HG03108 (cell line): ENCODE measurements at regions not wholly inside any gene's neighbourhood (a gene's known extent, or its start where the extent isn't known, plus 50 kb on each side); places are given as distances from the start of the nearest gene placed in this dataset.

Experiments
- ATAC-seq: cut with Tn5 transposase; IDR thresholded peaks from one replicate; pipeline ENCODE4 v1.9.1; 2021; ENCODE audit warnings: moderate library complexity; ENCODE audit not compliant: unreplicated experiment

DNA sequence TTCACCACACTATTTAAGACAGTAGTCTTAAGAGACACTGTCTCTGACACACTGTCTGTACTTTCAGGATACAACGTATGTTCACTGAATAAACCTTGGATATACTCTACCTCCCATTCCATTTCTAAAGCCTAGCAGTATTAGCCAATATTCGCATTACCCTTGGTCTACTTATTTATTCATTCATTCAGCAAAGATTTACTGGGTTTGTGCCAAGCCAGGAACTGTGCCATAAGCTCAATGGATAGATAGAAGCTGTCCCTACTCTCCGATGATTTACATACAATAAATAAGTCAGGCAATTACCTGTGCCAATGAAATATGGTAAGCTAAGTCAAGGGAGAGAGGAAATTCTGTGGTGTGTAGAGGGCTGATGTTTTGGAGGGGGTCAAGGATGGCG, 195.2 kb upstream of the RAB4A start:
- ATAC-seq = no peak

DNA sequence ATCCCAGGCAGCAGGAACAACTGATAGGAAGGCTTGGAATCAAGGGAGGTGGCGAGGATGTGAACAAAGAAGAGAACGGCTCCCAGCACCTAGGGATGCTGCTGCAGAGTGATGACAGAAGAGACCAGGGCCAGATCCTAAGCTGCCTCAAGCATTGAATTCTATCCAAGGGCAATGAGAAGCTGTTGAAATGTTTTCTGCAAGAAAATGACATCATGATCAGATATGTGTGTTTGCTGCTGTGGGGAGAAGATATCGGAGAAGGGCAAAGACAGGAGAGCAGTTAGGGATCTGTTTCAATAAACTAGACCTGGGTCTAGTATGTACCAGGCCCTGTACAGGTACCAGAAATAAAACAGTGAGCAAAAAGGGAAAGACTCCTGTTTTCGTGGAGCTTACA, 194.7 kb upstream of the RAB4A start:
- ATAC-seq = no peak

DNA sequence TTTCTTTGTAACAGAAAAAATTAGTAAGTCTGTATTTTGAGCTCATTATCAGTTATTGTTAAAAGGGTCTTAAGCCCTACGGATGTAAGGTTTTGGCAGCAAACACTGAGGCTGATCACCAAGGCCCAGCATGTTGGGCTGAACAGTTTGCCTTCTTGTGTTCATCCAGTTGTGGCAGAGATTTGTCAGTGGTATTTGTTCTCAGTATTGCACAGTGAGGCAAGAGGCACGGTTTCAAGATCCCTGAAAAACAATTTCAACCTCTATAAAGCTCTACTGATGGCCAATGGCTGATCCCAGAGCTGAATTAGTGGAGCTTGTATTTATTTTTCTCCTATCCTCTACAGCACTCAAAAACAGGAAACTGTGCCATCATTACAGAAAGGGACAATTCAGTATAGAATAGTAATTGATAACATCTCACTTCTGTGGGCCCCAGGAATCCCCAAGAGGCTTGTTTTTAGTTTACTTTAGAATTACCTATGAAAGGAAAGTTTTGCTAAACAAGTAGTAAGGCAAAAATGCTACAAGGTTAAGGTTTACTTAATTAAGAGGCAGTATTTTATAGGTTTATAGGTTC, 191.8 kb upstream of the RAB4A start:
- ATAC-seq = no peak

DNA sequence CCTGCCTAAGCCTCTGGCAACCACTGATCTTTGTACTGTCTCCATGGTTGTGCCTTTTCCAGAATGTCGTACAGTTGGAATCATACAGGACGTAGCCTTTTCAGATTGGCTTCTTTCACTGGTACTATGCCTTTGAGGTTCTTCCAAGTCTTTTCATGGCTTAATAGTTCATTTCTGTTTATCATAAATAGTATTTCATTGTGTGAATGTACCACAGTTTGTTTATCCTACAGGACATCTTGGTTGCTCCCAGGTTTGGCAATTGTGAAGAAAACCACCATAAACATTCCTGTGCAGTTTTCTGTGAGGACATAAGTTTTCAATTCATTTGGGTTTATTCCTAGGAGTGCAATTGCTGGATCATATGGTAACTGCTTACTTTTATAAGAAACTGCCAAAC, 190.6 kb upstream of the RAB4A start:
- no peak for ATAC-seq

DNA sequence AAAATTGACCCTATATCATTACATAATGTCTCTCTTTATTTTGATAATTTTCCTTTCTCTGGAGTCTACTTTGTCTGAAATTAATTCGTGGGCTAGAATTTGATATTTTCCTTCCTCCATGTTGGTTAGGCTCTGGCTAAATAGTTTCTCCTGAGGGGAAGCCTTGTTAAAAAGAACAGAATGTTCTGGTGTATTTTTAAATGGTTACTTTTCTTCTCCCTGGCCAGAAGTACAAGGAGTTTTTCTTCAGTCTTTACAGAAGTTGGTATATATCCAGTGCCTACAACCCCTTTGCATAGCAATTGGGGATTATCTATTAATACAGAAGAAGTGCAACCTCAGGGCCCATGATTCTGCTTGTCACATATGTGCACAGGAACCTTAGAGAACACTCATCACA, 185.6 kb upstream of the RAB4A start:
- no peak for ATAC-seq

DNA sequence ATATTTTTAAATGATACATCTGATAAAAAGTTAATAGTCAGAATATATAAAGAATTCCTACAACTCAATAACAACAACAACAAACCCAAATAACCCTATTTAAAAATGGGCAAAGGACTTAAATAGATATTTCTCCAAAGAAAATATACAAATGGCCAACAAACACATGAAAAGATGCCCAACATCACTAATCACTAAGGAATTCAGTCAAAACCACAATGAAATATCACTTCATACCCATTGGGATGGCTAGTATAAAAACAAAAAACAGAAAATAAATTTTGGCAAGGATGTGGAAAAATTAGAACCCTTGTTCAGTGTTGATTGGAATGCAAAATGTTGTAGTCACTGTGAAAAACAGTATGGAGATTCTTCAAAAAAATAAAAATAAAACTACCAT, 184.8 kb upstream of the RAB4A start:
- no peak for ATAC-seq

DNA sequence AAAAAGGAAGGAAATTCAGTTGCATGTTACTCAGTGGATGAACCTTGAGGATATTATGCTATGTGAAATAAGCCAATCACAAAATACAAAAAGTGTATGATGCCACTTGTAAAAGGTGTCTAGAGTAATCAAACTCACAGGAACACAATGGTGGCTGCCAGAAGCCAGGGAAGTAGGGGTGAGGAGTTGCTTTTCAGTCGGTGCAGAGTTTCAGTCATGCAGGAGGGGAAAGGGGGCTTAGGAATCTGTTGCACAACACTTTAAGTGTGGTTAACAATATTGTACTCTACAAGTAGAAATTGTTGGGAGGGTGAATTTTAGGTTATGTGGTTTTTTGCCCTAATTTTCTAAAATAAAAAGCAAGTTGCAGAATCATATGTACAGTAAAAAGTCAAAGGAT, 184.2 kb upstream of the RAB4A start:
- no peak for ATAC-seq

DNA sequence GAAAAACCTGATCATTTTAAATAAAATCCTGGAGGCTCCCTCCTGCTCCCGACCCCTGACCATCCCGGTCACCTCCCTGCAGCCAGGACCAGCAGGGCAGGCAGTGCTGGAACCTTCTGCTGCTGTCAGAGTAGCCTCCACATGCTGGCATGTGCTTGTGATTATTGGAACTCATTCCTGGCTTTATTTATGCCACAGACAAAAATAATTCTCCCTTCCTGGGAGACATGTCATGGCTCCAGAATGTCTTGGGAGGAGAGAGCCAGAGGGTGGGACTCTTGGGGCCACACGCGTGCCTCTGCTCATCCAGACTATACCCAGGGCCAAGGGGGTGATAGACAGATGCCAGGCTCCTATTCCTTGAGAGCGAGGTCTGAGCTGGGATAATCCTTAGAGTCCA, 183.6 kb upstream of the RAB4A start:
- no peak for ATAC-seq

DNA sequence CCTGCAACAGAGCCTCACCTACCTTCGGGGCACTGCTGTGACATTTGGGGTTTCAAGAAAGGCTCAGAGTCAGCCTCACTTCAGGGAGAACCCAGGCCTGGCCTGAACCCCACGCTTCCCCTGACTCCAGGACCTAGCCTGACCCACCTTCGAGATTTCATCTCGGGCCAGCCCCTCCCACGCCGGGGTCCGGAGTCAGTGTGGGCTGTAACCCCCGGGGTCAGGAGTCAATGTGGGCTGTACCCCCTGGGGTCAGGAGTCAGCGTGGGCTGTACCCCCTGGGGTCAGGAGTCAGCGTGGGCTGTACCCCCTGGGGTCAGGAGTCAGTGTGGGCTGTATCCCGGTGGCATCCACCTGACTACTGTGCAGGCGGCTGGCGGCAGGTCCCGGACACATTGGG, 183.0 kb upstream of the RAB4A start:
- no peak for ATAC-seq

DNA sequence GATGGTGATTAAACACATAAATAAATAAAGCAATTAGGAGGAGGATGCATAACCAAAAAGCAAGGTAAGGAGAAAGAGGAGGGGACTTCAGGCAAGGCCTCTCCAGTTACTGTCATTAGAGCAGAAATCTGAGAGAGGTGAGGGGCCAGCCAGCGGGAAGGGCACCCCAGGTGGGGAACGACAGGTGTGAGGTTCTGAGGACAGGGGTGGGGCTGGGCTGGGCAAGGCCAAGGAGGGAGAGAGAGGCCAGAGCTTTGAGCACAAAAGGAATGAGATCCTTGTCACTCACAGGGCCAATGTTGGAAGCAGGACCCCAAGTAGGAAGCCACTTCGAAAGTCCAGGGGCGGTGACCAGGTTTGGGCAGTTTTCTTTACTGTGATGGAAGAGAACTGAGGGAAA, 182.2 kb upstream of the RAB4A start:
- ATAC-seq = no peak

DNA sequence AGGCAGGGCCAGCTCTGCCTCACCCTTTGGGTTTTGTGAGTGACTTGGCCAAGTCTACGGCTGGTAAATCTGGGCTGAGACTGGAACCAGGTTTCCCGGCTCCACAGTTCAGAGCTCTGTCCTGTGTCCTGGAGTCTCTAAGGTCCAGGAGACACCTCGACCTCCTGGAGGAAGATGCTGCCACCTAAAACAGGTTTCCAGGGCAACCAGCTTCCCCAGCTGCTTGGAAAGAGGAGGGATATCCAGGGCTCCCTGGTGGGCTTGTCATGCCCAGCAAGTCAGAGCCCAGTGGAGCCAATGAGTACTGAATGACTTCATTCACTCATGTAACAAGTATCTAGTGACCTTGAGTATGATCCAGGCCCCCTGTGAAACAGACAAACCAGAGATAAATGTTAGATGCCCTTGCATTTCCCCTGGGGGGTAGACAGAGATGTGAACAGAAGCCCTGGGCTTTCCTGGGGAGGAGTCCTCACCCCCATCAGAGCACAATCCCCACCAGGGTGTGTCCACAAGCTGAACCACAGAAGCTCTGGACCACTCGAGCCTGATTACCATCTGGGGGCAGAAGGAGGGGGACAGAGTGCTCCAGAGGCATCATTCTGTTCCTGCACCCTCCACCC, 181.2 kb upstream of the RAB4A start:
- ATAC-seq = no peak

DNA sequence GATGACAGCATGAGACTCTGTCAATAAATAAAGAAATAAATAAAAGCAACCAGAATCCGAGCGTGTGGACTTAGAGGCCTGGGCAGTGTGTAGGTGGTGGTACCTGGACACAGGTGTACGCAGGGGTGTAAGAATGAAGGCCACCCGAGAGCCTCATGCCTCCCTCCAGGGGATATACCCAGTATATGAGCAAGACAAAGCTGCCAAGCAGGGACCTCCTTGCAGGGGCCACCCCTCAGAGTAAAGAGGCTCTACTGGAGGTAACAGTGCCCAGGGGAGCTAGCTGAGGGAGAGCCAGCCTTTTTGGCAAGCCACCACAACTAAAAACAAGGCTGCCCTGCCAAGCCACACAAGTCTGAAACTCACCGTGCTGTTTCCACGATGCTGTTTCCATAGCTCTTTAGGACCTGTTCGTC, 179.2 kb upstream of the RAB4A start:
- no peak for ATAC-seq

DNA sequence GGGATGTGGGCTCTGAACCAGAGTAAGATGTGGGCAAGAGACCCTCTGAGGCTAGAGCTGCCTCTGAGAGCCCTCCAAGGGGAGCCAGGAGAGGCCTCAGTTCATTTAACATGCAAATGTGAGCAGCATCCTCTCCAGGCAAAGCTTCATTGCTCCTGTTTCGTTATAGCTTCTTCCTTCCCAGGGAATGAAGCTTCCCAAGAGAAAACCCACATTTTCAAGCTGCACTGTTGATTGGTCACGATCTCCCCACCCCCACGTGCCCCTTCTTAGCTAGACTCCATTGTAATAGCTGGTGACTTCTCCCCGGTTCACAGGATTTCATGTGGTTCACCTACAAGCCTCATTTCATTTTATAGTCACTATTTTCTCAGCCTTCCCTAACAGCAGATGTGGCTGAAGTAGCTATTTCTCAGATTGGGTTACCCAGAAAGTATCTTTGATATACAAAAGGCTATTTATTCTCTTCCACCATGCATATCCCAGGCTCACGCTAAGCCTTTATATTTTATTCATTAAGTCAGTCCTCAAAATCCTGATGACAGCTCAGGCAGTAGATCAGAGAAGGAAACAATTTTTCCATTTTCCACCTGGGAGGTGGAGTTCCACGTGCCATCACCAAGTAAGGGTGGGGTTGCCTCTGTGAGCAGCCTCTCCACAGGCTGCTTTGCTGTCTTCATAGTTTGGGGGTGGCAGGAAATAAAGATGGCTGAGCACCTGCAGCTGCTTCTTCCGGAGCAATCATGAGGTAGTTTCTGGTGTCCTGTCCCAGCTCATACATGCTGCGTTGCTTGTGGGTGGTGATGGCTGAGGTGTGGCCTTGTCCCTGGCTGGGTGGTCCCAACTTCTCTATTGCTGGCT, 178.3 kb upstream of the RAB4A start:
- no peak for ATAC-seq

DNA sequence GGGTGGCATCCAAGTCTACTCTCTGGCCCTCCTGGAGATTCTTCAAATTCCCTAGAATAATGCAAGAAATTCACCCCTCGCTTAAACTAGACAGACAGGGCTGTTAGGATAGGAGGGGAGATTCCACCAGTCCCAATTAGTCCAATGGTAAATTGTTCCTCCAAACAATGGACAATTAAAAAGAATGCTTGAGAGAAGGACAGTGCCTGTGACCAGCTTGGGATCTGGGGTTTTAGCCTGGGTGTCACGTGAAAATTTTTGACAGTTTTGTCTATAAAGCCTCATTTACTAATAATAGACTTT, 177.7 kb upstream of the RAB4A start:
- ATAC-seq = no peak

DNA sequence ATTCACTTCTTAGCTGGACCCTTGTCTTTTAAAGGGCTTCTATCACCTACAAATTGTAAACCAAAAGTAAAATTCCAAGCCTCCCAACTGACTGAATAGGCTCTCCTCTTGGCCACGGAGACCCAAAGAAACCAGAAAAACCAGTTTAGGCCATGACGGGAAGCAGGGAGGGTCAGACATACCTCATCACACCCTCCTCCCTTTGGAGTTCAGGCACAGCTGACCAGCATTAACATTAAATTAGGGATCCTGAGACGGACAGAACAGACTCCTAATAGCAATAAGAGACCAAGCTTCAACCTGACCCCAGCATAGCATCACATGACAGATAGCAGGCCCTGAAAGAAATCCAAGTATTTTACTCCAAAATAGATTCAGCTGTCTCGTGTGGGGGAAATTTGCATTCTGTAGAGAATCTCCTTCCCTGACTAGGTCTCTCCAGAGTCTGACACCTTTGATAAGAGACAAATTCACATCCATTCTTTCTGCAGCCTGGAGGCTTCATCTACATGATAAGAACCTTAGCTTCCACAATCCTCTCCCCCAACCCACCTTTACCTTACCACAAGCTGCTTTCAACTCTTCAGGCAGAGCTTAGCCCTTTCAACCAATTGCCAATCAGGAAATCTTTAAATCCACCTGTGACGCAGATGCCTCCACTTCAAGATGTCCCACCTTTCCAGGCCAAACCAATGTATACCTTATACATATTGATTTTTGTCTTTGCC, 177.1 kb upstream of the RAB4A start:
- ATAC-seq = no peak

DNA sequence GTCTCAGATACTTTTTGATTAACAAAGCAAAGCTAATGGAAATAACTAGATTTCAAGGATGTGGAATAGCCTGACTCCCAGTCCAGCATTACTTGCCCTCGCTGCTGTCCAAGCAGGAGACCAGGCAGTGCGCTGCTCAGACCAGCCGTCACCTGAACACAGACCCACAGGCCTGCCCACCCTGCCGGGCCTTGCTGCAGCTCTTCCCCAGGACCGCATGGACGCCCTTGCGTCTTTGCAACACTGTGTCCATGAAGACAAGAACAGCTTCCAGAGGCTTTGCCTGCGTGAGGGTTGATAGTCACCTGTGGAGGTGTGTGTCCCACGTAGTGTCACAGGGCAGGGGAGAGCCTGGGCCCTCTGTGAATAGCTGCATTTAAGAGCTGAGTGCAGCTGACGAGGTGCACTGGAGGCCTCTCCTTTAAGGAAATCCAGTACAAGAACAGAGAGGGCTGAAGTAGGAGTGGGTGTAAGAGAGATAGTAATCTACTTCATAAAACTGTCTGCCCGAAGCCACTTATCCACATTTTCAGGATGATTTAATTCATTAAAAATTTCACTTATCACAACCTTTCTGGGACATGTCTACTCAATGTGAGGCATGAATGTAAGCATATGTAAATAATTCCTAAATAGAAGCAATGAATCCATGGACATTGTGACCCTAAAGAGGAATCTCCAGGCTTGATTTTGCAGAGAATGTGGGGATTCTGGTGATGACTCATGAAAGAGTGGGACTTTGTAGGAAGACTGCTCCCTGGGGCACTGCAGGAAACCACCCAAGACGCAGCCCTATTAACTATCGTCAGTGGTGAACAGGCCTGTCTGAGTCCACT, 176.2 kb upstream of the RAB4A start:
- ATAC-seq = no peak

DNA sequence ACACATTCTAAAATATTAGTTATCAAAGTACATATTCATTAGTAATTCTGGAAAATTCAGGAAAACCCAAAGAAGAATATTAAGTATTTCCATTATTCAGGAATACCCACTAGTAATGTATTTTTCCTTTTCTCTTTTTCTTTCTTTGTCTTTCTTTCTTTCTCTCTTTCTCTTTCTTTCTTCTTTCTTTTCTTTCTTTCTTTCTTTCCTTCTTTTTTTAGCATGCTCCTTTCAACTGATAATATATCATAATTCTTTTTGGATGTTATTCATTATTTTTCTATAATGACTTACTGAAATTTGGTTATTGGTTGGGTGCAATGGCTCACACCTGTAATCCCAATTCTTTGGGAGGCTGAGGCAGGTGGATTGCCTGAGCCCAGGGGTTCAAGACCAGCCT, 175.6 kb upstream of the RAB4A start:
- no peak for ATAC-seq

DNA sequence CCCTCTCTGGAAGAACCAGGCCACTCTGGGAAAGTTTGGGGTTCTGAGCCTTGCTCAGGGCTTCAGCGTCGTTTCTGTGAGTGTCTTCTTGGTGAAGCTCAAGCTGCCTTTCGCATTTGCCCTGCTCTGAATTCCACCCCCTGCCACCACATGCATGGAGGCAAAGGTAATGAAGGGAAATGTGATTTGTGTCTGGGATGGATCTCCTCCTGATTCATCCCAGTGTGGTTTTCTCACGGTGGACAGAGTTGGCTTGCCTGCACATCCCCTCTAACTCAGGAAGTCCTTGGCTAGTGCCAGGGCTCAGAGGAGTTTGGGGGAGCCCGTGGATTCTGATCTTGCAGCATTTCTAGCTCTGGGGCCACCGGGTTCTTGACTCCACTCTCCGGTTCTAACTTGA, 173.6 kb upstream of the RAB4A start:
- ATAC-seq = no peak

DNA sequence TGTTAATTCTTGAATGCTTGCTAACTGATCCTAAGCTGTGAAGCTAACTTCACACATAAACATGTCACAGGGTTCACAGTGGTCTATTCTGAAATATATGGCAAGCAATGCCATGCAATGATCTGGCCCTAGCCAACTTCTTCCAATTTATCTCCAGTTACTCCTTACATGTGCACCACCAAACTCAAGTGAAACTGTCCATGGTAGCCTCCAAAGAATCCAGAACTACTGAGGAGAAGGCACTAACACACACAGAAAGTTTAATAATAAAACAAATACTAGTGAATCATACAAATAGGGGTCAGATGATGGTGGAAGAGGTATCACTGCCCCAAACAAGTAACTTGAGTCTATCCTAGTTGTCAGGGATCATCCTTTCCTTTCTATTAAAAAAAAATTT, 172.6 kb upstream of the RAB4A start:
- no peak for ATAC-seq

DNA sequence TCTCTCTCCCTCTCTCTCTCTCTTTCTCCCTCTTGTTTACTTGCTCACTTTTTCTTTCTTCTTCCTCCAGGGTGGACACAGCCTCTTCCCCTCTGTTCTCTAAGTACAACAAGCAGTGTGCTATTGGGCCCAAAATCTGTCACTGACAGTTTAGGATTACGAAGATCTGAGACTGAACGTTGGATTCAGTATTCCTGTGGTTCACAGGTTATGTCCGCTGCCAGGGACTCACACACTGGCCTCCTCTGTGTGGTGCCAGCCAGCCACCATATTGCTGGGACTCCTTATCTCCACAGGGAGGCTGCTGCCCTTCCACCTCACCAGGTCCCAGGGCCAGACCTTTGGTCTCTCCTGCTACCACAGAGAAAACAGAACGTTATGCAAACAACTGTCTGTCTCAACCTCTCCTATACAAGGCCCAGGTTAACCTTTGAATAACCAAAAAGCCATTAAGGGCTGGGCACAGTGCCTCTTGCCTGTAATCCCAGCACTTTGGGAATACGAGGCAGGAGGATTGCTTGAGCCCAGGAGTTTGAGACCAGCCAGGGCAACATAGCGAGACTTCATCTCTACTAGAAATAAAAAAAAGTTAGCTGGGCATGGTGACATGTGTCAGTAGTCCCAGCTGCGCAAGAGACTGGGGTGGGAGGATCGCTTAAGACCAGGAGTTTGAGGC, 171.9 kb upstream of the RAB4A start:
- ATAC-seq = no peak
